ENCODE measurements at regions not wholly inside any gene's neighbourhood (a gene's known extent, or its start where the extent isn't known, plus 50 kb on each side); places are given as distances from the start of the nearest gene placed in this dataset.
A peak's percentile ranks its signal among the peaks of the same experiment; 100 is the strongest.

- H3K4me3 ChIP-seq (ENCODE audit: low read depth, low read length), result no peak overlapping the region
- DNase-seq (ENCODE audit: low read depth), result no peak
- TF ChIP-seq, protein P1, sequence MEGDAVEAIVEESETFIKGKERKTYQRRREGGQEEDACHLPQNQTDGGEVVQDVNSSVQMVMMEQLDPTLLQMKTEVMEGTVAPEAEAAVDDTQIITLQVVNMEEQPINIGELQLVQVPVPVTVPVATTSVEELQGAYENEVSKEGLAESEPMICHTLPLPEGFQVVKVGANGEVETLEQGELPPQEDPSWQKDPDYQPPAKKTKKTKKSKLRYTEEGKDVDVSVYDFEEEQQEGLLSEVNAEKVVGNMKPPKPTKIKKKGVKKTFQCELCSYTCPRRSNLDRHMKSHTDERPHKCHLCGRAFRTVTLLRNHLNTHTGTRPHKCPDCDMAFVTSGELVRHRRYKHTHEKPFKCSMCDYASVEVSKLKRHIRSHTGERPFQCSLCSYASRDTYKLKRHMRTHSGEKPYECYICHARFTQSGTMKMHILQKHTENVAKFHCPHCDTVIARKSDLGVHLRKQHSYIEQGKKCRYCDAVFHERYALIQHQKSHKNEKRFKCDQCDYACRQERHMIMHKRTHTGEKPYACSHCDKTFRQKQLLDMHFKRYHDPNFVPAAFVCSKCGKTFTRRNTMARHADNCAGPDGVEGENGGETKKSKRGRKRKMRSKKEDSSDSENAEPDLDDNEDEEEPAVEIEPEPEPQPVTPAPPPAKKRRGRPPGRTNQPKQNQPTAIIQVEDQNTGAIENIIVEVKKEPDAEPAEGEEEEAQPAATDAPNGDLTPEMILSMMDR (conservative IDR thresholded peaks at IDR 0.05; ENCODE audit: low read depth, low read length), result peak; percentile 16
Observed at GRCh38 chr5:60010328-60010727, 116.8 kb upstream of the PDE4D start.

GRCh38 chr5:60007729-60008128 is 114.2 kb upstream of the PDE4D start:
- no peak overlapping the region for H3K4me3 ChIP-seq (ENCODE audit: low read depth, low read length)
- TF ChIP-seq, protein P1 (conservative IDR thresholded peaks at IDR 0.05; ENCODE audit: low read depth, low read length), result no peak
- DNase-seq (ENCODE audit: low read depth), result no peak

GRCh38 chr5:59999056-59999455 is 105.5 kb upstream of the PDE4D start:
- DNase-seq (ENCODE audit: low read depth), result peak; percentile 94
- TF ChIP-seq, protein P1 (conservative IDR thresholded peaks at IDR 0.05; ENCODE audit: low read depth, low read length), result no peak

DNA sequence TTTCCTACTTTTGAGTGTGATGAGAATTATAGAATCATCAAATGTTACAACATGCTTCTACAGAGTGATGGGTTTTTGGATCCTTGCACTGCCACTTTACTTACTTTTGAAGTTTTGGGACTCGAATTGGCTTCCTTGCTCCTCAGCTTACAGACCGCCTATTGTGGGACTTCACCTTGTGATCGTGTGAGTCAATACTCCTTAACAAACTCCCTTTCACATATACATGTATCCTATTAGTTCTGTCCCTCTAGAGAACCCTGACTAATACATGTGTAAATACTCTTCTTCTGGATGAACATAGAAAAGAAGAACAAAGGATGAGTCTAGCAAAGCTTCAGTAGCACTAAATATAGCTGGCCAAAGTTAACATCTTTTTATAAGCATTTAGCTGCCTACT is 98.7 kb upstream of the PDE4D start:
- TF ChIP-seq, protein P1 (conservative IDR thresholded peaks at IDR 0.05; ENCODE audit: low read depth, low read length), result no peak
- no peak for DNase-seq (ENCODE audit: low read depth)
- no peak overlapping the region for H3K4me3 ChIP-seq (ENCODE audit: low read depth, low read length)

More at GRCh38 chr5:59999056-59999455, 105.5 kb upstream of the PDE4D start:
- no peak overlapping the region for H3K4me3 ChIP-seq (ENCODE audit: low read depth, low read length)

DNA sequence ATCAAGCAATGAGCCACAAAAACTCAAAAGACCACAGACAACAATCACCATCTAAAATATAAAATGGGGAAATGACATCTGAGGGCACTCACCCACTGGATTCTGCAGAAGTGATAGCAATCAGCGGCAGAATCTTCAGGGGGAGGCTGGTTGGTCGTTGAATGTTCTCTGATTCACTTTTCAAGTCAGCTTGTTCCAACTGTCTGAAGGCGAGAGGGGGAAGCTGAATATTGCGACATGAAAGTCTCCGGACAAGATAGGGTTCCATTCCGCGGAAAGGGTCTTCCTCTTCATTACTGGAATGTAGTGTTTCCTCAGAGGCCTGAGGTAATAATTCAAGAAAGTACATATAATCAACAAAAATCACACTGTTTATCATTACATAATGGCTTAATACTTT is 94.9 kb upstream of the PDE4D start:
- no peak overlapping the region for H3K4me3 ChIP-seq (ENCODE audit: low read depth, low read length)
- no peak for DNase-seq (ENCODE audit: low read depth)
- TF ChIP-seq, protein P1 (conservative IDR thresholded peaks at IDR 0.05; ENCODE audit: low read depth, low read length), result no peak

DNA sequence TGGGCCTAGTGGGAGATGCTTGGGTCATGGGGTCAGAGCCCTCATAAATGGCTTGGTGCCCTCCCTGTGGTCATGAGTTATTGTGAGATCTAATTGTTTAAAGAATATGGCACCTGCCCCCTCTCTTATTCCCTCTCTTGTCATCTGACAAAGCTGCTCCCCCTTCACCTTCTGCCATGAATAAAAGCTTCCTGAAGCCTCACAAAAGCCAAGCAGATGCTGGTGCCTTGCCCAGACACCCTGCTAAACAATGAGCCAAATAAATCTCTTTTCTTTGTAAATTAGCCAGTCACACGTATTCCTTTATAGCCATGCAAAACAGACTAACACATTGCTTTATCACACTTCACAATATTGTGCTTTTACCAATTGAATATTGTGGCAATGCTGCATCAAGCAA is 82.8 kb upstream of the PDE4D start:
- DNase-seq (ENCODE audit: low read depth), result no peak
- no peak overlapping the region for H3K4me3 ChIP-seq (ENCODE audit: low read depth, low read length)
- TF ChIP-seq, protein P1 (conservative IDR thresholded peaks at IDR 0.05; ENCODE audit: low read depth, low read length), result no peak

- DNase-seq (ENCODE audit: low read depth), result no peak
Observed at GRCh38 chr5:59972043-59972442, 78.5 kb upstream of the PDE4D start.

More at GRCh38 chr5:59972043-59972442, 78.5 kb upstream of the PDE4D start:
- TF ChIP-seq, protein P1 (conservative IDR thresholded peaks at IDR 0.05; ENCODE audit: low read depth, low read length), result no peak
- H3K4me3 ChIP-seq (ENCODE audit: low read depth, low read length), result no peak overlapping the region

All from choroid plexus epithelial cell (primary cell).